CD4-positive, alpha-beta memory T cell (primary cell): ENCODE measurements at regions not wholly inside any gene's neighbourhood (a gene's known extent, or its start where the extent isn't known, plus 50 kb on each side); places are given as distances from the start of the nearest gene placed in this dataset.
"Not testable (repeated sequence)": the region's sequence is repeated elsewhere in the genome, so short reads cannot be mapped to it uniquely, and the experiment has no call there.

ENCODE experiments used
- CTCF ChIA-PET: fragments of 350-600 bp; sonication (Branson Sonifier 250); formaldehyde crosslinking; loops from one replicate; lab custom pipeline; 2021; ENCODE audit warnings: inconsistent platforms; ENCODE audit not compliant: partially characterized antibody; lab: Charles Lee
- POLR2A ChIA-PET: fragments of 350-600 bp; sonication (Branson Sonifier 250); formaldehyde crosslinking; loops from one replicate; lab custom pipeline; 2021; ENCODE audit not compliant: partially characterized antibody; lab: Charles Lee
- DNase-seq, 5 donors: peaks; one replicate each; pipeline versions ENCODE4 v3.0.0 to v3.0.0-alpha.2; 2020 to 2022; ENCODE audit warnings: mixed read lengths in 1 of 5
- H3K27ac ChIP-seq: one replicate; pipeline ENCODE4 v1.7.0; 2013; ENCODE audit warnings: low read depth, low read length
- H3K27me3 ChIP-seq: 2 replicates; pipeline ENCODE4 v1.7.0; 2013; ENCODE audit warnings: mild to moderate bottlenecking, low read length, moderate library complexity; ENCODE audit not compliant: insufficient read depth
- H3K36me3 ChIP-seq: 2 replicates; pipeline ENCODE4 v1.7.0; 2013; ENCODE audit warnings: mild to moderate bottlenecking, low read length, moderate library complexity; ENCODE audit not compliant: insufficient read depth
- H3K4me1 ChIP-seq: 2 replicates; pipeline ENCODE4 v1.7.0; 2013; ENCODE audit warnings: mild to moderate bottlenecking, low read length, moderate library complexity; ENCODE audit not compliant: insufficient read depth
- H3K4me3 ChIP-seq, 2 donors: one replicate each; pipeline ENCODE4 v1.7.0; 2013; ENCODE audit warnings: low read length in 2 of 2, mild to moderate bottlenecking in 1 of 2
- H3K9me3 ChIP-seq, 2 donors: one replicate each; pipeline ENCODE4 v1.7.0; 2013; ENCODE audit warnings: low read length in 2 of 2, control low read depth in 1 of 2; ENCODE audit not compliant: control insufficient read depth in 1 of 2
- H3K27ac Mint-ChIP-seq, 7 donors: one replicate each; pipeline ENCODE4 v1.8.0; 2020 to 2021; ENCODE audit warnings: mixed read lengths in 7 of 7, mild to moderate bottlenecking in 6 of 7, inconsistent platforms in 3 of 7, moderate library complexity in 3 of 7
- H3K27me3 Mint-ChIP-seq, 2 donors: one replicate each; pipeline ENCODE4 v1.8.0; 2020 to 2021; ENCODE audit warnings: mixed read lengths in 2 of 2
- H3K36me3 Mint-ChIP-seq, 2 donors: one replicate each; pipeline ENCODE4 v1.8.0; 2020 to 2021; ENCODE audit warnings: mixed read lengths in 2 of 2, inconsistent platforms in 1 of 2, mild to moderate bottlenecking in 1 of 2
- H3K4me1 Mint-ChIP-seq, 4 donors: one replicate each; pipeline ENCODE4 v1.8.0; 2020 to 2021; ENCODE audit warnings: mixed read lengths in 4 of 4, mild to moderate bottlenecking in 1 of 4
- H3K4me3 Mint-ChIP-seq, 8 donors: one replicate each; pipeline ENCODE4 v1.8.0; 2020 to 2021; ENCODE audit warnings: mixed read lengths in 8 of 8, mild to moderate bottlenecking in 7 of 8, moderate library complexity in 6 of 8, inconsistent platforms in 3 of 8
- H3K9me3 Mint-ChIP-seq, 8 donors: one replicate each; pipeline ENCODE4 v1.8.0; 2020 to 2021; ENCODE audit warnings: mixed read lengths in 8 of 8, mild to moderate bottlenecking in 5 of 8, inconsistent platforms in 3 of 8, moderate library complexity in 1 of 8
- intact Hi-C: fragments of 100-400 bp; cut with micrococcal nuclease; formaldehyde crosslinking; loops from one replicate; pipeline ENCODE4 v1.15.1; 2023

GRCh38 chr6:78713564-78713963 lies 153.8 kb upstream of the IRAK1BP1 start:
- no peaks in the 10 kb centered on the region for H3K9me3 ChIP-seq
- H3K4me3 ChIP-seq = no peak overlapping the region
- H3K36me3 Mint-ChIP-seq = no peaks in the 10 kb centered on the region
- no peaks in the 10 kb centered on the region for H3K4me1 Mint-ChIP-seq
- DNase-seq = no peak
- no peaks in the 10 kb centered on the region for H3K27me3 Mint-ChIP-seq
- H3K9me3 Mint-ChIP-seq = no peaks in the 10 kb centered on the region
- H3K27ac ChIP-seq = no peak overlapping the region
- no peaks in the 10 kb centered on the region for H3K36me3 ChIP-seq
- no peak overlapping the region for H3K27ac Mint-ChIP-seq
- no peaks in the 10 kb centered on the region for H3K27me3 ChIP-seq
- ChIA-PET CTCF (no interaction called here), POLR2A (no interaction called here)
- intact Hi-C loops = no loop called here
- H3K4me1 ChIP-seq = no peaks in the 10 kb centered on the region
- H3K4me3 Mint-ChIP-seq = no peak overlapping the region

GRCh38 chr6:78744144-78744543 lies 123.2 kb upstream of the IRAK1BP1 start:
- H3K27ac ChIP-seq = no peak overlapping the region
- intact Hi-C loops = no loop called here
- CTCF ChIA-PET = no interaction called here
- no peaks in the 10 kb centered on the region for H3K4me1 ChIP-seq
- Mint-ChIP-seq H3K4me3 (no peak overlapping the region), H3K36me3 (no peaks in the 10 kb centered on the region), H3K27me3 (no peaks in the 10 kb centered on the region), H3K9me3 (peaks cover under 1 to 55% (median 36%) of the 10 kb centered on the region in 8 donors), H3K27ac (no peak overlapping the region), H3K4me1 (no peaks in the 10 kb centered on the region)
- no peaks in the 10 kb centered on the region for H3K27me3 ChIP-seq
- no peak overlapping the region for H3K4me3 ChIP-seq
- no peaks in the 10 kb centered on the region for H3K36me3 ChIP-seq
- no peaks in the 10 kb centered on the region for H3K9me3 ChIP-seq
- POLR2A ChIA-PET = no interaction called here
- DNase-seq = no peak

- Histone ChIP-seq H3K4me1 (no peaks in the 10 kb centered on the region), H3K9me3 (no peaks in the 10 kb centered on the region), H3K27me3 (no peaks in the 10 kb centered on the region), H3K4me3 (no peak overlapping the region), H3K36me3 (no peaks in the 10 kb centered on the region), H3K27ac (no peak overlapping the region)
- POLR2A ChIA-PET = no interaction called here
- CTCF ChIA-PET = no interaction called here
- intact Hi-C loops = no loop called here
- no peaks in the 10 kb centered on the region for H3K4me1 Mint-ChIP-seq
- H3K4me3 Mint-ChIP-seq = no peak overlapping the region
- no peaks in the 10 kb centered on the region for H3K36me3 Mint-ChIP-seq
- no peaks in the 10 kb centered on the region for H3K27me3 Mint-ChIP-seq
- DNase-seq = no peak
- peaks cover 0 to 51% (median 32%) of the 10 kb centered on the region in 8 donors for H3K9me3 Mint-ChIP-seq
- H3K27ac Mint-ChIP-seq = no peak overlapping the region
Observed at GRCh38 chr6:78746457-78746856, 120.9 kb upstream of the IRAK1BP1 start.

GRCh38 chr6:78749326-78749725 lies 118.0 kb upstream of the IRAK1BP1 start:
- H3K36me3 Mint-ChIP-seq = no peaks in the 10 kb centered on the region
- Histone ChIP-seq H3K36me3 (no peaks in the 10 kb centered on the region), H3K4me3 (no peak overlapping the region), H3K4me1 (no peaks in the 10 kb centered on the region), H3K9me3 (no peaks in the 10 kb centered on the region), H3K27me3 (no peaks in the 10 kb centered on the region), H3K27ac (no peak overlapping the region)
- CTCF ChIA-PET = no interaction called here
- no peak for DNase-seq
- POLR2A ChIA-PET = no interaction called here
- H3K4me1 Mint-ChIP-seq = no peaks in the 10 kb centered on the region
- H3K9me3 Mint-ChIP-seq = peaks cover 0 to 37% (median 18%) of the 10 kb centered on the region in 8 donors
- intact Hi-C loops = no loop called here
- no peak overlapping the region for H3K27ac Mint-ChIP-seq
- H3K4me3 Mint-ChIP-seq = no peak overlapping the region
- peaks cover 0 to 4% of the 10 kb centered on the region in 2 donors for H3K27me3 Mint-ChIP-seq

GRCh38 chr6:78758297-78758798 lies 109.0 kb upstream of the IRAK1BP1 start:
- H3K9me3 ChIP-seq, H3K27ac ChIP-seq, H3K36me3 Mint-ChIP-seq, H3K27me3 Mint-ChIP-seq, DNase-seq, H3K4me3 Mint-ChIP-seq, POLR2A ChIA-PET, H3K4me1 Mint-ChIP-seq, H3K27ac Mint-ChIP-seq, H3K36me3 ChIP-seq, H3K27me3 ChIP-seq, H3K4me3 ChIP-seq, H3K4me1 ChIP-seq, intact Hi-C loops, CTCF ChIA-PET: not testable (repeated sequence)
- H3K9me3 Mint-ChIP-seq = peaks cover 0 to 13% (median 6%) of the 10 kb centered on the region in 8 donors

GRCh38 chr6:78768271-78768670 lies 99.1 kb upstream of the IRAK1BP1 start:
- no peaks in the 10 kb centered on the region for H3K36me3 ChIP-seq

GRCh38 chr6:78770765-78771164 lies 96.6 kb upstream of the IRAK1BP1 start:
- Histone ChIP-seq H3K36me3 (no peaks in the 10 kb centered on the region), H3K9me3 (no peaks in the 10 kb centered on the region), H3K27ac (no peak overlapping the region), H3K4me1 (no peaks in the 10 kb centered on the region), H3K4me3 (no peak overlapping the region), H3K27me3 (no peaks in the 10 kb centered on the region)
- H3K9me3 Mint-ChIP-seq = peaks cover 0 to 3% (median 0%) of the 10 kb centered on the region in 8 donors
- H3K27ac Mint-ChIP-seq = no peak overlapping the region
- H3K36me3 Mint-ChIP-seq = no peaks in the 10 kb centered on the region
- no peak for DNase-seq
- no peak overlapping the region for H3K4me3 Mint-ChIP-seq
- CTCF ChIA-PET = no interaction called here
- H3K27me3 Mint-ChIP-seq = peaks cover 0 to 3% of the 10 kb centered on the region in 2 donors
- POLR2A ChIA-PET = no interaction called here
- intact Hi-C loops = no loop called here
- H3K4me1 Mint-ChIP-seq = no peaks in the 10 kb centered on the region

More at GRCh38 chr6:78768271-78768670, 99.1 kb upstream of the IRAK1BP1 start:
- Mint-ChIP-seq H3K9me3 (peaks cover 0 to 3% (median 0%) of the 10 kb centered on the region in 8 donors), H3K4me3 (no peak overlapping the region), H3K27ac (no peak overlapping the region), H3K36me3 (no peaks in the 10 kb centered on the region), H3K27me3 (peaks cover 0 to 1% of the 10 kb centered on the region in 2 donors), H3K4me1 (no peaks in the 10 kb centered on the region)
- Histone ChIP-seq H3K27me3 (no peaks in the 10 kb centered on the region), H3K9me3 (no peaks in the 10 kb centered on the region), H3K4me3 (no peak overlapping the region), H3K4me1 (no peaks in the 10 kb centered on the region), H3K27ac (no peak overlapping the region)
- no peak for DNase-seq
- POLR2A ChIA-PET = no interaction called here
- intact Hi-C loops = no loop called here
- CTCF ChIA-PET = no interaction called here

- no peaks in the 10 kb centered on the region for H3K36me3 Mint-ChIP-seq
- peaks cover 0 to 3% of the 10 kb centered on the region in 2 donors for H3K27me3 Mint-ChIP-seq
- Histone ChIP-seq H3K36me3 (no peaks in the 10 kb centered on the region), H3K27me3 (no peaks in the 10 kb centered on the region), H3K27ac (no peak overlapping the region), H3K9me3 (no peaks in the 10 kb centered on the region), H3K4me3 (no peak overlapping the region), H3K4me1 (no peaks in the 10 kb centered on the region)
- H3K4me1 Mint-ChIP-seq = no peaks in the 10 kb centered on the region
- no peak overlapping the region for H3K4me3 Mint-ChIP-seq
- peaks cover 0 to 3% (median 0%) of the 10 kb centered on the region in 8 donors for H3K9me3 Mint-ChIP-seq
- CTCF ChIA-PET = no interaction called here
- intact Hi-C loops = no loop called here
- H3K27ac Mint-ChIP-seq = no peak overlapping the region
- DNase-seq = no peak
- POLR2A ChIA-PET = no interaction called here
Observed at GRCh38 chr6:78771586-78771985, 95.8 kb upstream of the IRAK1BP1 start.
